VCaP (cell line): ENCODE measurements at regions not wholly inside any gene's neighbourhood (a gene's known extent, or its start where the extent isn't known, plus 50 kb on each side); places are given as distances from the start of the nearest gene placed in this dataset.

ENCODE experiments used
- H3K27ac ChIP-seq: fragments of 450-650 bp; 2 replicates; pipeline ENCODE4 v1.5.1; 2017
- CTCF ChIP-seq: fragments of 450-650 bp; conservative IDR thresholded peaks from 2 replicates; pipeline ENCODE4 v1.5.1; 2017; ENCODE audit warnings: mild to moderate bottlenecking, moderate library complexity

GRCh38 chr10:35885076-35885475 is 243.0 kb upstream of the FZD8 start:
- TF ChIP-seq CTCF = no peak
- H3K27ac ChIP-seq = no peak overlapping the region

GRCh38 chr10:35884657-35885071 is 242.6 kb upstream of the FZD8 start:
- H3K27ac ChIP-seq = no peak overlapping the region
- TF ChIP-seq CTCF = no peak

GRCh38 chr10:35882422-35883150 is 240.5 kb upstream of the FZD8 start:
- no peak overlapping the region for H3K27ac ChIP-seq
- no peak for TF ChIP-seq CTCF

- no peak for TF ChIP-seq CTCF
- no peak overlapping the region for H3K27ac ChIP-seq
These were observed 239.2 kb upstream of the FZD8 start for GRCh38 chr10:35881320-35881719.

GRCh38 chr10:35876248-35876647 is 234.2 kb upstream of the FZD8 start:
- H3K27ac ChIP-seq = no peak overlapping the region
- no peak for TF ChIP-seq CTCF

GRCh38 chr10:35875016-35875676 is 233.1 kb upstream of the FZD8 start:
- H3K27ac ChIP-seq = no peak overlapping the region
- no peak for TF ChIP-seq CTCF

GRCh38 chr10:35874311-35875015 is 232.4 kb upstream of the FZD8 start:
- no peak overlapping the region for H3K27ac ChIP-seq
- TF ChIP-seq CTCF = no peak
